SJCRH30 (cell line): ENCODE measurements at regions not wholly inside any gene's neighbourhood (a gene's known extent, or its start where the extent isn't known, plus 50 kb on each side); places are given as distances from the start of the nearest gene placed in this dataset.

Experiments used
- DNase-seq, 2 experiments: peaks; one replicate each; pipeline ENCODE4 v3.0.0-alpha.2; 2015 to 2020
- H3K27ac ChIP-seq: fragments of 250-450 bp; sonication (Bioruptor Pico); 2 replicates; pipeline ENCODE4 v1.5.1; 2020; ENCODE audit warnings: mild to moderate bottlenecking, moderate library complexity
- H3K27me3 ChIP-seq: fragments of 250-450 bp; sonication (Bioruptor Pico); 2 replicates; pipeline ENCODE4 v1.5.1; 2020; ENCODE audit warnings: mild to moderate bottlenecking, moderate library complexity
- H3K36me3 ChIP-seq: fragments of 250-450 bp; sonication (Bioruptor Pico); 2 replicates; pipeline ENCODE4 v1.5.1; 2020; ENCODE audit warnings: mild to moderate bottlenecking, moderate library complexity
- H3K4me1 ChIP-seq: fragments of 250-450 bp; sonication (Bioruptor Pico); 2 replicates; pipeline ENCODE4 v1.5.1; 2020; ENCODE audit warnings: mild to moderate bottlenecking, moderate library complexity
- H3K4me3 ChIP-seq: fragments of 250-450 bp; sonication (Bioruptor Pico); 2 replicates; pipeline ENCODE4 v1.5.1; 2020; ENCODE audit warnings: mild to moderate bottlenecking, moderate library complexity
- H3K9me3 ChIP-seq: fragments of 250-450 bp; sonication (Bioruptor Pico); replicated peaks from 2 replicates; pipeline ENCODE4 v1.5.1; 2020; ENCODE audit warnings: mild to moderate bottlenecking, moderate library complexity

DNA sequence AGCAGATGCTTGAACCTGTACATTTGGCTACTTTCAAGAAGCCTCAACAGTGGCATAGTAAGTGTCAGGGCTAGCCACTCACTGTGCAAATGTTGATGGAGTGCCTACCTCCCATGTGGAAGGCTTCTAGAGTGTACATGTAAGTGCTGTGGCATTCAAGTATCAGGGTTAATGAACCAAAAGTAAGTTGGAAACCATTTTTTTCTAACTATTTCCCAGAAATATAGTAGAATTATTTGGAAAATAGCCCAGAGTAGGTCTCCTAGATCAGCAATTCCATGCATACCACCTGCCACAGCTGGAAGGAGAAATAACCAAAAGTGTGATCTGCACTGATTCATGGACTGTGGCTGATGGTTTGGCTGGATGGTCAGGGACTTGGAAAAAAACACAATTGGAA, 53.3 kb downstream of the FOXD1 start:
- H3K36me3 ChIP-seq, result no peaks in the 10 kb centered on the region
- H3K4me3 ChIP-seq, result no peak overlapping the region
- H3K27me3 ChIP-seq, result peaks cover 3% of the 10 kb centered on the region; the same call in 1 of the 2 replicates
- H3K4me1 ChIP-seq, result no peaks in the 10 kb centered on the region
- no peak overlapping the region for H3K27ac ChIP-seq
- H3K9me3 ChIP-seq, result no peaks in the 10 kb centered on the region
- no peak for DNase-seq

DNA sequence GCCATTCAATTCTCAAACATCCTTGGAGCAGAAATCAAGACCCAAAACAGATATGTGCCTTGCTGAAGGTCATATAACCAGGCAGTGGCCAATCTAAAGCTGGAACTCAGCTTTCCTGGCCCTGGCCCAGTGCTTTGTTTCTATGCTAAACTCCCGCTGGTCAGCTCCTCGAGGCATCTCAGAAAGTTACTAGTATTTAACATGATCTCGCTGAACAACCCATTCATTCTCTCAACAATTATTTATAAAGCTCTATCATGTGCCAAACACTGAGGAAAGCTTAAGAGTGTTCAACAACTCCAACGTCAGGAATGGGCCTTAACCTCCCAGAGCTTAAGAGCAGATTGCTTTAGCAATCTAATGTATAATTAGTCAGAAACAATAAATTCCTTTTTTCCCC, 54.0 kb downstream of the FOXD1 start:
- H3K27ac ChIP-seq, result no peak overlapping the region
- no peaks in the 10 kb centered on the region for H3K9me3 ChIP-seq
- DNase-seq, result no peak
- peaks cover 3% of the 10 kb centered on the region; the same call in 1 of the 2 replicates for H3K27me3 ChIP-seq
- H3K36me3 ChIP-seq, result no peaks in the 10 kb centered on the region
- no peak overlapping the region for H3K4me3 ChIP-seq
- H3K4me1 ChIP-seq, result no peaks in the 10 kb centered on the region

GRCh38 chr5:73393611-73394489, 54.7 kb downstream of the FOXD1 start:
- Histone ChIP-seq H3K4me3 (no peak overlapping the region), H3K4me1 (no peaks in the 10 kb centered on the region), H3K9me3 (no peaks in the 10 kb centered on the region), H3K36me3 (no peaks in the 10 kb centered on the region), H3K27ac (no peak overlapping the region), H3K27me3 (peaks cover 3% of the 10 kb centered on the region; the same call in 1 of the 2 replicates)
- DNase-seq, result peak in 1 of 2 experiments; percentile 16

DNA sequence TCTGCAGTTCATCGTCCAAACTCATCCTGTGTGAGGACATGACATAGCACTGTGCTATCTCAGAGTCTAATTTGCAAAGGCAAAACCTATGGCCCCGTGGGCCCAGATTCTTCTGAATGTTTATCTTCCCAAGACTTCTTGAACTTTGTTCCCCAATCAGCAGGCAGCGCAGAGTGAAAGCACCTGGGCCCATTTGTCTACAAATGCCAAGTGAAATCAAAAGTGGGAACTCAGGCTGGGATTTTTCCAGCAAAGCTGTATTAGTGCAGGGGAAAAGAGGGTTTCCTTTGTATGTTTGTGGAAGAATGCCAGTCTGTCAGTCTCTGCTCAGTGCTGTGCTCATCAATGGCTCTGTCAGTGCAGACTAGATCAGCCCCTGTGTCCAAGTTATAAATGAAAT, 55.8 kb downstream of the FOXD1 start:
- H3K9me3 ChIP-seq, result no peaks in the 10 kb centered on the region
- H3K27ac ChIP-seq, result no peak overlapping the region
- no peak overlapping the region for H3K4me3 ChIP-seq
- no peak for DNase-seq
- H3K36me3 ChIP-seq, result no peaks in the 10 kb centered on the region
- no peaks in the 10 kb centered on the region for H3K4me1 ChIP-seq
- peaks cover 3% of the 10 kb centered on the region; the same call in 1 of the 2 replicates for H3K27me3 ChIP-seq

DNA sequence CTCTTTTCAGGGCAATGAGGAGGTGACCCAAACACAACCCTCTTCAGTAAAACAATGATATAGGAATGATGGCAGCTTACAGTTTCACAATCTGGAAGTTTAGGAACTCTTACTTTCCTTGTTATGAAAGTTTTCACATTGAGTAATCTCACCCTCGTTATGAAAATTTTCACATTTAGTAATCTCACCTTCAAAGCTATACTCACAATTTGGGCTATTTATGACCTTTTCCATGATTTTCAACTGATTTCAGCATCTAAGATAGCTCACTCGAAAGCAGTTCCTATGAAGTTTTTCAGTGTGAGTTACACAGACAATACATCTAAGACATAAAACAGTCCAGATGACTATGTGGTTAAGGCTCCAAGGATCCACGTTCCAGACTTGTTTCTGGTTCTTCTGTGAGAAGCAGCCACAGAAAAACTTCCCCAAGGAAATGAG, 57.1 kb downstream of the FOXD1 start:
- Histone ChIP-seq H3K27ac (no peak overlapping the region), H3K27me3 (peaks cover 3% of the 10 kb centered on the region; the same call in 1 of the 2 replicates), H3K4me1 (no peaks in the 10 kb centered on the region), H3K9me3 (no peaks in the 10 kb centered on the region), H3K36me3 (no peaks in the 10 kb centered on the region), H3K4me3 (no peak overlapping the region)
- no peak for DNase-seq

DNA sequence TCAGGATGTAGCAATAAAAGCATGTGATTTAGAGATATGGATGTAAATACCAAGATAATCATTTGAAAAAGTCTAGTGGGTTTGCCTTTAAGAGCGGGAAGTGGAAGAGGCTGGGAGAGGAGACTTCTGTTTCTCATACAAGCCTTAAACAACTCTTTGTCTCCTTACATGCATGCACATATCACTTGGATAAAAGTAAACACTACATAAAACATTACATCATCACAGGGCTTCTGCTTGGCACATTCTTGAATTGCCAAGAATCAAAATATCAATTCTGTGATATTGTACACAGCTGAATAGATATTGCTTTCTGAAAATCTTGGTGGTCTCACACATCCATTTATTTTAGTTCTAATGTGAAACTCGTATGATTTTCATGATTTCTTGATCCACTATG, 57.6 kb downstream of the FOXD1 start:
- Histone ChIP-seq H3K36me3 (no peaks in the 10 kb centered on the region), H3K9me3 (no peaks in the 10 kb centered on the region), H3K27ac (no peak overlapping the region), H3K4me3 (no peak overlapping the region), H3K27me3 (peaks cover 3% of the 10 kb centered on the region; the same call in 1 of the 2 replicates), H3K4me1 (no peaks in the 10 kb centered on the region)
- no peak for DNase-seq

GRCh38 chr5:73388740-73389139, 59.8 kb downstream of the FOXD1 start:
- Histone ChIP-seq H3K4me1 (no peaks in the 10 kb centered on the region), H3K27me3 (peaks cover 3% of the 10 kb centered on the region; the same call in 1 of the 2 replicates), H3K36me3 (no peaks in the 10 kb centered on the region), H3K4me3 (no peak overlapping the region), H3K27ac (no peak overlapping the region), H3K9me3 (peaks cover under 1% of the 10 kb centered on the region; the same call in 1 of the 2 replicates)
- DNase-seq, result no peak

DNA sequence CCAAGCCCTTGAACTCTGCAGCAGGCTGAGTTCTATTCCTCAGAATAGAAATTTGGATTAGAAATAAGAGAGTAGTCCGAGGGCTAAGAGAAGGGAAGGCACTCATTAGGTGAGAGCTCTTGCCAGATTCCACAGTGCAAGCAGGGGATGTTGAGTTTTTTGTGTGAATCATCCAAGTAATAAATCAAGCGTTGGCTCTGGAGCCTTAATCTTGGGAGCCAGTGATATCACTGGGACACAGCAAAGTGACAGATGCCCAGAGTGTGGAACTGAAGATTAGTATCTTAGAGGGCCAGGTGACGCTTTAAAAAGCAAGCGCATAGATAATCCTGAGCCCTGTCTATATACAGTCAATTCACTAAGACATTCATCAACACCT, 60.3 kb downstream of the FOXD1 start:
- no peak for DNase-seq
- no peak overlapping the region for H3K27ac ChIP-seq
- no peaks in the 10 kb centered on the region for H3K36me3 ChIP-seq
- peaks cover 3% of the 10 kb centered on the region; the same call in 1 of the 2 replicates for H3K9me3 ChIP-seq
- no peaks in the 10 kb centered on the region for H3K4me1 ChIP-seq
- H3K4me3 ChIP-seq, result no peak overlapping the region
- H3K27me3 ChIP-seq, result peaks cover 3% of the 10 kb centered on the region; the same call in 1 of the 2 replicates

DNA sequence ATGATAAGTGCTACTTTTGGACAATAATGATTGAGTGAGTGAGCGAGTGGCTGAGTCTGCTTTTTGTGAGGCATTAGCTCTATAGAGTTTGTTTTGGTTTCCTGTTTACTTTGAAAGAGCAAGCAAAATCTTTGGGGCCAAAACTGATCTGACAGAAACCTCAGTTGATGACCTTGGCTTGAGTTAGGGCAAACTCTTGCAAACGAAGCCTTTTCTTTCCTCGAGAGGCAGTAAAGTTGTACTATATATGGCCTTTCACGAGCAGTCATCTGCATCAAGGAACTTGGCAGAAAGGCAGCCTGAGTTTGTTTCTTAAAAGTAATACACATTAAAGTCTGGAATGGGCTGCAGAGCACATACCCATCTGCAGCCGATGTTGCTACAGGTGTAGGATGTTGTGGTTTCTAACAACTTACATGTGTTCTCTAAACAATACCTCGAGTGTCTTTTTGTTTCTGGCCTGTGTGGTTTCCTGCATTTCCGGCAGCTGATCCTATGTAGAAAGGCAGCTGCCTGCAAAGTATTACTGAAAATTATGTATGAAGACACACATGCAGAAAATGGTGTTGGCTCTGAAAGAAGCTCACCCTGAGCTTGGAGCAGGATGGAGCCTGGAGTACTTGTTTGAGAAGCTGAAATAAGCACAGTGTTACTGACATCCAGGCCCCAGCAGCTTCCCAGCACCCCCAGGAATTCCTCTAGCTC, 60.8 kb downstream of the FOXD1 start:
- Histone ChIP-seq H3K4me3 (no peak overlapping the region), H3K9me3 (peaks cover 3% of the 10 kb centered on the region; the same call in 1 of the 2 replicates), H3K27ac (no peak overlapping the region), H3K4me1 (no peaks in the 10 kb centered on the region), H3K36me3 (no peaks in the 10 kb centered on the region), H3K27me3 (peaks cover 3% of the 10 kb centered on the region; the same call in 1 of the 2 replicates)
- DNase-seq, result peak in 1 of 2 experiments; percentile 26

GRCh38 chr5:73387149-73387591, 61.4 kb downstream of the FOXD1 start:
- no peak for DNase-seq
- no peak overlapping the region for H3K27ac ChIP-seq
- no peaks in the 10 kb centered on the region for H3K36me3 ChIP-seq
- no peaks in the 10 kb centered on the region for H3K4me1 ChIP-seq
- peaks cover 1% of the 10 kb centered on the region; the same call in 1 of the 2 replicates for H3K27me3 ChIP-seq
- no peak overlapping the region for H3K4me3 ChIP-seq
- peaks cover 3% of the 10 kb centered on the region; the same call in 1 of the 2 replicates for H3K9me3 ChIP-seq

DNA sequence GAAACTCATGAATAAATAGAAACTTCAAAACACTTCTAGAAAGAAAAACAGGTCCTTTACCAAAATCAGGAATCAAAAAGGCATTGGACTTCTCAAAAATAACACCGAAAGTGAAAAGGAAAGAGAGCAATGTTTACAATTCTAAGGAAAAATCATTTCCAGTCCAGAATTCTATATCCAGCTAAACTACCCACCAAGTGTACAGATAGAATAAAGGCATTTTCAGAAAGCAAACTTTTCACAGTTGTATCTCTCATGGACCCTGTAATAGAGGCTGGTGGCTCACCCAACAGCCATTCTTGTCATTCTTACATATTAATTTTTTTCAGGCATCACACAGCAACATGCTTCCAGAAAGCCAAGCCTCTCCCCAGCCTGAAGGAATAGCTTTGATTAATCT, 63.7 kb downstream of the FOXD1 start:
- Histone ChIP-seq H3K27me3 (no peaks in the 10 kb centered on the region), H3K27ac (no peak overlapping the region), H3K9me3 (peaks cover 3% of the 10 kb centered on the region; the same call in 1 of the 2 replicates), H3K36me3 (no peaks in the 10 kb centered on the region), H3K4me3 (no peak overlapping the region), H3K4me1 (no peaks in the 10 kb centered on the region)
- DNase-seq, result no peak

- H3K27ac ChIP-seq, result no peak overlapping the region
- peaks cover 4% of the 10 kb centered on the region for H3K4me1 ChIP-seq
- peaks cover 3% of the 10 kb centered on the region; the same call in 1 of the 2 replicates for H3K9me3 ChIP-seq
- no peaks in the 10 kb centered on the region; the same call in 1 of the 2 replicates for H3K36me3 ChIP-seq
- DNase-seq, result no peak
- no peak overlapping the region for H3K4me3 ChIP-seq
- no peaks in the 10 kb centered on the region for H3K27me3 ChIP-seq
Measured at GRCh38 chr5:73382401-73382740, 66.2 kb downstream of the FOXD1 start.

GRCh38 chr5:73381590-73382400, 66.8 kb downstream of the FOXD1 start:
- DNase-seq, result no peak
- no peaks in the 10 kb centered on the region; the same call in 1 of the 2 replicates for H3K36me3 ChIP-seq
- peaks cover 3% of the 10 kb centered on the region; the same call in 1 of the 2 replicates for H3K9me3 ChIP-seq
- H3K27me3 ChIP-seq, result no peaks in the 10 kb centered on the region
- H3K4me3 ChIP-seq, result no peak overlapping the region
- H3K4me1 ChIP-seq, result peaks cover 4% of the 10 kb centered on the region
- H3K27ac ChIP-seq, result no peak overlapping the region
